ENCODE measurements at regions not wholly inside any gene's neighbourhood (a gene's known extent, or its start where the extent isn't known, plus 50 kb on each side); places are given as distances from the start of the nearest gene placed in this dataset.

DNA sequence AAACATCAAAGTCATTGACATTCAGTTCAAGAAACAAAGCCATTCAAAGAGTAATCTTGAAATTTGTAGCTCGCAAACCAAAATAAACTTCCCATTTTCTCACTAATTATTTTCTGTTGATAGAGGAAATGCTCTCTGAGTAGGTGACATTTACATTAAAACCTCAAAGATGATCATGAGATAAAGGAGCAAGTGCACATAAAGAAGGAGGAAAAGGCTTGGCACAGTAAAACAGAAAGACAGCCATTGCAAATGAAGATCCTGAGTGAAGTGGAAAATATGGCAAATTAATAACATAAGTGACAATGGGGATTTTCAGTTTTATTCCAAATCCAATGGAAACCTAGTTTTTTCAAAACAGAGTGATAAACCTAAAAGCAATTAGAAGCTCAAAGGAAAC lies 2320.8 kb downstream of the ARAP2 start:
- TF ChIP-seq CTCF (IDR thresholded peaks at IDR 0.05) (no peak), SIN3A (IDR thresholded peaks at IDR 0.05; ENCODE audit: borderline replicate concordance, insufficient read depth, low read depth, low read length) (no peak)

Measured in Panc1 (cell line).